Nephron progenitor cell (in vitro differentiated cells): ENCODE measurements at regions not wholly inside any gene's neighbourhood (a gene's known extent, or its start where the extent isn't known, plus 50 kb on each side); places are given as distances from the start of the nearest gene placed in this dataset.

Experiments
- DNase-seq: peaks from one replicate; pipeline ENCODE4 v3.0.0; 2021
- H3K27ac Mint-ChIP-seq: 2 replicates; pipeline ENCODE4 v1.8.0; 2021; ENCODE audit warnings: mild to moderate bottlenecking, moderate library complexity, mixed read lengths
- H3K27me3 Mint-ChIP-seq: 2 replicates; pipeline ENCODE4 v1.8.0; 2021; ENCODE audit warnings: mild to moderate bottlenecking, low read depth, mixed read lengths; ENCODE audit not compliant: poor library complexity
- H3K36me3 Mint-ChIP-seq: 2 replicates; pipeline ENCODE4 v1.8.0; 2021; ENCODE audit warnings: low read depth, mixed read lengths
- H3K4me1 Mint-ChIP-seq: 2 replicates; pipeline ENCODE4 v1.8.0; 2021; ENCODE audit warnings: mixed read lengths
- H3K4me3 Mint-ChIP-seq: 2 replicates; pipeline ENCODE4 v1.8.0; 2021; ENCODE audit warnings: mild to moderate bottlenecking, moderate library complexity, mixed read lengths
- H3K9me3 Mint-ChIP-seq: 2 replicates; pipeline ENCODE4 v1.8.0; 2021; ENCODE audit warnings: mild to moderate bottlenecking, moderate library complexity, mixed read lengths
- CTCF ChIP-seq: fragments of 200-600 bp; sonication (generic); IDR thresholded peaks from 2 replicates; pipeline ENCODE4 v1.5.0; 2021; ENCODE audit warnings: antibody characterized with exemption

- no peak overlapping the region for H3K4me3 Mint-ChIP-seq
- TF ChIP-seq CTCF = no peak
- DNase-seq = no peak
- no peak overlapping the region for H3K27ac Mint-ChIP-seq
- H3K27me3 Mint-ChIP-seq = peaks cover 4% of the 10 kb centered on the region
- H3K9me3 Mint-ChIP-seq = peaks cover 25% of the 10 kb centered on the region
- H3K36me3 Mint-ChIP-seq = no peaks in the 10 kb centered on the region
- H3K4me1 Mint-ChIP-seq = no peaks in the 10 kb centered on the region
Observed at GRCh38 chr7:46450886-46451285, 529.8 kb upstream of the IGFBP3 start.

GRCh38 chr7:46450425-46450824 is 529.4 kb upstream of the IGFBP3 start:
- Mint-ChIP-seq H3K27me3 (peaks cover 4% of the 10 kb centered on the region), H3K4me3 (no peak overlapping the region), H3K27ac (no peak overlapping the region), H3K9me3 (peaks cover 25% of the 10 kb centered on the region), H3K4me1 (no peaks in the 10 kb centered on the region), H3K36me3 (no peaks in the 10 kb centered on the region)
- no peak for TF ChIP-seq CTCF
- DNase-seq = no peak

GRCh38 chr7:46449743-46450142 is 528.7 kb upstream of the IGFBP3 start:
- Mint-ChIP-seq H3K27ac (no peak overlapping the region), H3K4me1 (no peaks in the 10 kb centered on the region), H3K4me3 (no peak overlapping the region), H3K27me3 (peaks cover 8% of the 10 kb centered on the region), H3K36me3 (no peaks in the 10 kb centered on the region), H3K9me3 (peaks cover 19% of the 10 kb centered on the region)
- no peak for DNase-seq
- TF ChIP-seq CTCF = no peak

GRCh38 chr7:46448478-46448877 is 527.4 kb upstream of the IGFBP3 start:
- H3K4me3 Mint-ChIP-seq = no peak overlapping the region
- H3K9me3 Mint-ChIP-seq = peaks cover 16% of the 10 kb centered on the region
- no peak for DNase-seq
- no peaks in the 10 kb centered on the region for H3K36me3 Mint-ChIP-seq
- H3K4me1 Mint-ChIP-seq = no peaks in the 10 kb centered on the region
- no peak for TF ChIP-seq CTCF
- peaks cover 13% of the 10 kb centered on the region for H3K27me3 Mint-ChIP-seq
- no peak overlapping the region for H3K27ac Mint-ChIP-seq

- Mint-ChIP-seq H3K27ac (no peak overlapping the region), H3K27me3 (peaks cover 13% of the 10 kb centered on the region), H3K4me3 (no peak overlapping the region), H3K4me1 (no peaks in the 10 kb centered on the region), H3K9me3 (peaks cover 16% of the 10 kb centered on the region), H3K36me3 (no peaks in the 10 kb centered on the region)
- no peak for TF ChIP-seq CTCF
- DNase-seq = no peak
Observed at GRCh38 chr7:46446151-46446550, 525.1 kb upstream of the IGFBP3 start.

GRCh38 chr7:46444256-46444655 is 523.2 kb upstream of the IGFBP3 start:
- peaks cover 12% of the 10 kb centered on the region for H3K9me3 Mint-ChIP-seq
- DNase-seq = no peak
- H3K27me3 Mint-ChIP-seq = peaks cover 13% of the 10 kb centered on the region
- no peaks in the 10 kb centered on the region for H3K36me3 Mint-ChIP-seq
- H3K4me1 Mint-ChIP-seq = peaks cover 8% of the 10 kb centered on the region
- no peak overlapping the region for H3K27ac Mint-ChIP-seq
- TF ChIP-seq CTCF = no peak
- H3K4me3 Mint-ChIP-seq = no peak overlapping the region
